Effector memory CD8-positive, alpha-beta T cell (primary cell): ENCODE measurements at regions not wholly inside any gene's neighbourhood (a gene's known extent, or its start where the extent isn't known, plus 50 kb on each side); places are given as distances from the start of the nearest gene placed in this dataset.

Experiments
- ATAC-seq: fragments of 150-1000 bp; cut with Tn5 transposase; replicated peaks from 2 replicates; pipeline ENCODE4 v1.10.0; 2021; ENCODE audit warnings: mild to moderate bottlenecking, moderate library complexity
- DNase-seq, 3 experiments: peaks; one replicate each; pipeline ENCODE4 v3.0.0; 2021
- H3K27ac Mint-ChIP-seq, 2 donors: one replicate each; pipeline ENCODE4 v1.8.0; 2022; ENCODE audit warnings: mild to moderate bottlenecking in 2 of 2, mixed read lengths in 2 of 2, moderate library complexity in 2 of 2
- H3K27me3 Mint-ChIP-seq, 2 donors: one replicate each; pipeline ENCODE4 v1.8.0; 2022; ENCODE audit warnings: mixed read lengths in 2 of 2
- H3K36me3 Mint-ChIP-seq: one replicate; pipeline ENCODE4 v1.8.0; 2022; ENCODE audit warnings: mild to moderate bottlenecking, moderate library complexity, mixed read lengths; ENCODE audit not compliant: insufficient read depth
- H3K4me1 Mint-ChIP-seq, 2 donors: one replicate each; pipeline ENCODE4 v1.8.0; 2022; ENCODE audit warnings: low read depth in 2 of 2, mixed read lengths in 2 of 2
- H3K4me3 Mint-ChIP-seq, 2 donors: one replicate each; pipeline ENCODE4 v1.8.0; 2022; ENCODE audit warnings: mild to moderate bottlenecking in 2 of 2, mixed read lengths in 2 of 2, moderate library complexity in 2 of 2
- H3K9me3 Mint-ChIP-seq, 2 donors: one replicate each; pipeline ENCODE4 v1.8.0; 2022; ENCODE audit warnings: mixed read lengths in 2 of 2

DNA sequence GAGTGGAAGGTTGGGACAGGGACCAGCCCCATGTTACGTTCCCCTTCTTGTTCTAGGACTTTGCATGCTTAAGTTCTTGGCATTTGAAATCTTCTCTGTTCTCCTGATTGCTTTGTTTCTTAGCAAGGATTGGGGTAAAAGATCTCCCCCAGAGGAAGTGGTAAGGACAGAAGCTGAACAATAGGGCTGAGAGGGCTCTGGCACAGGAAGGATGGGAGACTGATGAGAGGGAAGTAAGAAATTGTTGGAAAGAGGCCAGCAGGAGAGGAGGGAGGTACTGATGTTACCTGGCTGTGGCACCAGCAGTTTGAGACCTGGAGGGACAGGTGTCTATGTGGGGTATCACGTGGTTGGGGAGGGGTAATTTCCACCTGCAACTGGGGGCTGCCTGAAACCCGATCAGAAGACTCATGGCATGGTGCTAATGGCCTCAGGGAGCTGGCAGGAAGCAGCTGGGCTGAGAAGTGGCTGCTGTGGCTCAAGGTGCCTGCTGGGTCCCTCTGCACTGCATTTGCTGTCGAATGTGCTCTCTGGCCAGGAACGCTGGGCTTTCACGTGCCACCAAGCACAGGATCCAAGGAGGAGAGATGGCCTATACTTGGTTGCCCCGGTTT, 108.4 kb downstream of the LSM3 start:
- Mint-ChIP-seq H3K27ac (no peak overlapping the region), H3K27me3 (peaks cover 0 to 6% of the 10 kb centered on the region in 2 donors), H3K4me3 (no peak overlapping the region), H3K9me3 (no peaks in the 10 kb centered on the region), H3K4me1 (peaks cover 0 to 4% of the 10 kb centered on the region in 2 donors), H3K36me3 (no peaks in the 10 kb centered on the region)
- ATAC-seq (no peak), DNase-seq (no peak)

DNA sequence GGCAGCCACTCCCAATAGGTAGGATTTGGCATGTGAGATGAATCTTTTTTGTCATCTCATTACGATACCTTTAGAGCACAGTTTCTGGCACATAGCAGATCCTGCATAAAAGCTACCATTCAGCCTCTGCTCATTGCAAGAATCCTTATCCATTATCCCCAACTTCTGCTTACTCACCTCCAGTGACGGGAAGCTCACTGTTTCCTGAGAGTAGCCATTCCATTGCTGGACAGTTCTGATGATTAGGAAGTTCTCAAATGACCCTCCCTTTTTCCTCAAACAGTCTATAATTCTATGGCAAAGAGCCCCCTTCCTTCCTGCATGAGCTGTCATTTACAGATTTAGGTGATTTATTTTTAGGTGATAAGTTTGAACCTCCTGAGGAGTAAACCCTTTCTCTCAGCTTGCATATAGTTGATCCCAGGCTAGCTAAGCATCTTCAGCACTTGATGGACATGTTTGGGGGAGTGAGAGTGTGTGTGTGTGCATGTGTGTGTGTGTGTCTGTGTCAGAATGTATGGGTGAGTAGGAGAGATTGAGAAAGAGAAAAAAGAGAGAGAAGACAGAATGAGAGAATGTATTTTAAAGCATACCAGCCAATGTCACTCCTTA, 109.7 kb downstream of the LSM3 start:
- H3K4me3 Mint-ChIP-seq = no peak overlapping the region
- no peaks in the 10 kb centered on the region for H3K9me3 Mint-ChIP-seq

DNA sequence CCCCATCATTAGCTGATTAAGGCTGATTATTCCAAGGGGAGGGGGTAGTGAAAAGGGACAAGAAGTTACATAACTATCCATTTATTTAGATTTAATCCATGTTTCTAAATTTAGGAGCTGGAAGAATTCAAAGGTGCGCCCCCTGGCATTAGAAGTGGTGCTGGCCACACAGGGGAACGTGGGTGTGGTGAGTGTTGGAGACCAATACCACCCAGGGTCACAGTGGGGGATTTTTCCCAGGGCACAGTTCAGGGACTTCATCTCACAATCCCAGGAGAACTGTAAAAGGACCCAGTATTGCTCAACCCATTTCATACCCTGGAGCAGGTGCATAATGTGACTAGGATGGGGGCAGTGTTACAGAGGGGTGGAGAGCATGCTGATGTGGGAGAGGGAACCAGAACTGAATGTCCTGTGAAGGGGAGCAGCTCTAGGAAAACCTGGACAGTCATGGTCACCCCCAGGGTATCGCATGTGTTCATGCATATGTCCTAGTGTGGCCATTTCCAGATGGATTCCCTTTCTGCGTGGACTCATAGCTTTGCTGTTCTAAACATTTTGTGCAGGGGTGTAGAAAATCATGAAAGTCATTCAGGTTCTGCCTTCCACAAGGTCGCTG, 110.3 kb downstream of the LSM3 start:
- Mint-ChIP-seq H3K36me3 (no peaks in the 10 kb centered on the region), H3K9me3 (no peaks in the 10 kb centered on the region), H3K27me3 (peaks cover 0 to 6% of the 10 kb centered on the region in 2 donors), H3K4me1 (peaks cover 0 to 4% of the 10 kb centered on the region in 2 donors), H3K4me3 (no peak overlapping the region), H3K27ac (no peak overlapping the region)
- DNase-seq (no peak), ATAC-seq (no peak)

More for the DNA sequence above, 109.7 kb downstream of the LSM3 start:
- Mint-ChIP-seq H3K4me1 (peaks cover 0 to 4% of the 10 kb centered on the region in 2 donors), H3K27me3 (peaks cover 0 to 6% of the 10 kb centered on the region in 2 donors), H3K36me3 (no peaks in the 10 kb centered on the region), H3K27ac (no peak overlapping the region)
- ATAC-seq (no peak), DNase-seq (no peak)

DNA sequence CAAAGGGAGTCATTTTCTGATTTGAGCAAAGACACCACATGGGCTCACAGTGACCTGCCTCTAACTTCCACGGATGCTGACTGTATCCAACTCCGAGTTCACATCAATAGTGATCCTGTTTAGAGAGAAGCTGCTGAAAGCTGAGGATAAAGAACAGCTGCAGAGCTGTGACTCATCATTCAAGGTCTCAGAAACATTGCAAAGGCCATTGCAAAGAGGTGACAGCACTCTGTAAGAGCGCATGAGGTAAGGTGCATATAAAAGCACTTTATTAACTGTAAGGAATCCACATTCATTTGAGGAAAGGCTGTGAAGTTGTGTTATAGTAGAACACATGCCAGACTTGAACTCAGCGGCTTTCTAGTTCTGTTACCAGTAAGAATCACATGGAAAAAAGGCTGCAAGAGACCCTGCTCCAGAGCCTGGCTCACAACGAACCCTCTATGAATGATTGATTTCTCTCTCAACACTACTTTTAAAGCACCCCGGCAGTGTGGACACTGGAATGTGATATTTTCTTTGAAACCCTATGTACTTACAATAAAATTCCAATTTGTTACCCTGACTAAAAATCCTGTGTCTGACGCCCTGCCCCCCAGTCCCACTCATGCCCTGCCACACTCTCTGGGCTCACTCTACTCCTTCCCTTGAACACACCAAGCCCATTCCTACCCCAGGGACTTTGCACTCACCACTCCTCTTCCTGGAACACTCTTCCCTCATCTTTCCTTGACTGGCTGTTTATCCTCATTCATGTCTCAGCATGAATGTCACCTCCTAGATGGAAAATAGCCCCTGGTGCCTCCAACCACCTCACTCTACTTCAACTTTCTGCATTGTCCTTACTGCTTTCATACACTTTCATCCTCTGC, 111.2 kb downstream of the LSM3 start:
- H3K4me1 Mint-ChIP-seq = peaks cover 0 to 4% of the 10 kb centered on the region in 2 donors
- H3K4me3 Mint-ChIP-seq = no peak overlapping the region
- H3K36me3 Mint-ChIP-seq = no peaks in the 10 kb centered on the region
- H3K9me3 Mint-ChIP-seq = no peaks in the 10 kb centered on the region
- no peak for DNase-seq
- ATAC-seq = no peak
- H3K27me3 Mint-ChIP-seq = peaks cover 0 to 6% of the 10 kb centered on the region in 2 donors
- H3K27ac Mint-ChIP-seq = no peak overlapping the region

DNA sequence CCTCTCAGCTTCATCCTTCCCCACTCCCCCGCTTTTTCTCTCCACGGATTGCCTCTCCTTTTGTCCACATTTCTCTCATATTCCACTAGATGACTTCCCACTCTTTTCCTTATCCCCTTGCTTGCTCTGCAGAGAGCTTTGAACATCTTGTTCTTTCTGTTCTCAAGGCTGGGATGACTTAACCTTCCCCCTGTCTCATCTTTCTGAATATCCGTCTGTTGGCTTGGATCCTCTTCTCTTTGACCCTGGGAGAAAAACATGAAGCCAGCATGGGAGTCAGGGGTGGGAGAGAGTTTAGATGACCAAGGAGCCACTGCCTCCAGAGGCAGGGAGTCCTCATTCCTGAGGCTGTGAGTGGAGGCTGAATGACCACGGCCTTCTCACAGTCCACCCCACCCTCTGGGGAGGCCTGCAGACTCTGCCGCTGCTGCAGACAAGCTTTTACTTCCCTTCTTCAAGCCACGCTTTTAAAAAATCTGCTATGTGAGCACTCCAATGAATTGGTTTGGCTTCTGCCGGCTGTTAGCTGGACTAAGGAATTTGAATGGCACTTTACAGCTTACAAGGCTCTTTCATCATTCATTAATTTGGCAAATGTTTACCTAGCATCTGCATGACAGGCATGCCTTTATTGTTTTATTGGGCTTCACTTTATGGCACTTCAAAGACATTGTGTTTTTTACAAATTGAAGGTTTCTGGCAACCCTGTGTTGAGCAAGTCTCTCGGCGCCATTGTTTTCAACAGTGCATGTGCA, 111.6 kb upstream of the SLC6A6 start:
- Mint-ChIP-seq H3K9me3 (no peaks in the 10 kb centered on the region), H3K4me3 (no peak overlapping the region), H3K4me1 (peaks cover 0 to 4% of the 10 kb centered on the region in 2 donors), H3K27ac (no peak overlapping the region), H3K36me3 (no peaks in the 10 kb centered on the region), H3K27me3 (peaks cover 0 to 6% of the 10 kb centered on the region in 2 donors)
- DNase-seq (no peak), ATAC-seq (no peak)

DNA sequence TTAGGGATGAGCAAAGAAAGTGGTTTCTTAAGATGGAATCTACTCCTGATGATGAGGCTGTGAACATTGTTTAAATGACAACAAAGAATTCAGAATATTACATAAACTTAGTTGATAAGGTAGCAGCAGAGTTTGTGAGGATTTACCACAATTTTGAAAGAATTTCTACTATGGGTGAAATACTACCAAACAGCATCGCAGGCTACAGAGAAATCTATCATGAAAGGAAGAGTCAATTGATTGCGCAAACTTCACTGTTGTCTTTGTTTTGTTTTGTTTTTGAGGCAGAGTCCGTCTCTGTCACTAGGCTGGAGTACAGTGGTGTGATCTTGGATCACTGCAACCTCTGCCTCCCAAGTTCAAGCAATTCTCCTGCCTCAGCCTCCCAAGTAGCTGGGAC, 107.4 kb upstream of the SLC6A6 start:
- H3K4me1 Mint-ChIP-seq = peaks cover 0 to 10% of the 10 kb centered on the region in 2 donors
- no peak overlapping the region for H3K4me3 Mint-ChIP-seq
- no peak overlapping the region for H3K27ac Mint-ChIP-seq
- no peak for ATAC-seq
- H3K36me3 Mint-ChIP-seq = no peaks in the 10 kb centered on the region
- no peaks in the 10 kb centered on the region for H3K9me3 Mint-ChIP-seq
- peaks cover 0 to 6% of the 10 kb centered on the region in 2 donors for H3K27me3 Mint-ChIP-seq
- DNase-seq = no peak

DNA sequence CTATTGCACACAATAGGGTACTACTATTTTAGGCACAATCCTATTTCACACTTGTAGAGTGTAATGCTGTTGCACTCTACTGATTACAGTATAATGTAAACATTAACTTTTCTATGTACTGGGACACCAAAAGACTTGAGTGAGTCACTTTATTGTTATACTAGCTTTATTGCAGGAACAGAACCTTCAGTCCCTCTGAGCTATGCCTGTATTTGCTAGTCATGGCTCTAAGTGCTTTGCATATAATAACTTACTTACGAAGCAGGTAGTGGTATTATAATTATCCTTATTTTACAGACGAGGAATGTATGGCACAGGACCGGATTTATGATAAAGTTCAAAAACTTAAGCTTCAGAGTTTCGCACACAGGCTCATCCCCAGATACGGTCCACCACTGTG, 106.6 kb upstream of the SLC6A6 start:
- Mint-ChIP-seq H3K27me3 (peaks cover 0 to under 1% of the 10 kb centered on the region in 2 donors), H3K4me3 (no peak overlapping the region), H3K27ac (no peak overlapping the region), H3K9me3 (no peaks in the 10 kb centered on the region), H3K36me3 (no peaks in the 10 kb centered on the region), H3K4me1 (peaks cover 0 to 10% of the 10 kb centered on the region in 2 donors)
- DNase-seq (no peak), ATAC-seq (no peak)

DNA sequence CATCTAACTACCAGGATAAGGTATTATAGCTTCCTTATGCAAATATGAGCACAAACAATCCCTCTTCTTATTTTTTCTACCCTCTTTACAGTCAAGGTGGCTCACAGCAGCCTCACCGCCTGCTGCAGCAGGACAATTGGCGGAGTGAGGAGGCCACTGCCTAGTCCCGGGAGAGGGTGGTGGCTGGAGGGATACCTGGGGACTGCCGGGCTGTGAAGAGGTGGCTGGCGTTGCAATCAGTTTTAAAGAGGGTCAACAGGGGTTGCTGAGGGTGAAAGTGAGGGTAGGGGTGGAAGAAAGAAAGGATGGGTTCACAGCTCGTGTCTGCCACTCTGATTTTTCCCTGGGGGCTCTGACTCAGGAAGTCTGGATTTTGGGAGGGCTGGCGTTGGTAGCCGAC, 105.1 kb upstream of the SLC6A6 start:
- Mint-ChIP-seq H3K4me3 (no peak overlapping the region), H3K27ac (no peak overlapping the region)
- no peak for DNase-seq

DNA sequence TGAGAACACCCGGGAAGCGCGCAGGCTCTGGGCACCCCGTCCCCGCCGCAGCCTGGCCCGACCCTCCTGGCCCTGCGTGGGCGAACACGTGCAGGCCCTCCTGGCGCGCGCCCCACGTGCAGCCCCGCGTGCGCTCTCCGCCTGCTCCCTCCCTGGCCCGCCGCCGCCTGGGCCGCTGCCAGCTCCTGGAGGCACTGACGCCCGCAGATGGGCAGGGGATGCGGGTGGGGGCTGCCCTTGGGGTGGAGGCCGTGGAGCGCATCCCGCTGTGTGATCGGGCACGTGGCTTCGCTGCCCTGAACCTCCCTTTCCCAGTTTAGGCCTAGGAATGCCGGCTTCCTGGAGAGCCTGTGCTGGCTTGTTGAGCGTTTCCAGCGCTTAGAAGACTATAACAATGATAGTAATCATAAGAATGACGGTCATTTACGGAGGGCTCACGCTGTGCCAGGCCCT, 104.6 kb upstream of the SLC6A6 start:
- ATAC-seq = no peak
- DNase-seq = no peak
- no peak overlapping the region for H3K27ac Mint-ChIP-seq
- no peaks in the 10 kb centered on the region for H3K9me3 Mint-ChIP-seq
- H3K36me3 Mint-ChIP-seq = peaks cover 2% of the 10 kb centered on the region
- H3K4me3 Mint-ChIP-seq = no peak overlapping the region
- no peaks in the 10 kb centered on the region for H3K27me3 Mint-ChIP-seq
- peaks cover 0 to 13% of the 10 kb centered on the region in 2 donors for H3K4me1 Mint-ChIP-seq

More for the DNA sequence above, 105.1 kb upstream of the SLC6A6 start:
- peaks cover 2% of the 10 kb centered on the region for H3K36me3 Mint-ChIP-seq
- H3K4me1 Mint-ChIP-seq = peaks cover 0 to 10% of the 10 kb centered on the region in 2 donors
- no peaks in the 10 kb centered on the region for H3K9me3 Mint-ChIP-seq
- H3K27me3 Mint-ChIP-seq = no peaks in the 10 kb centered on the region
- no peak for ATAC-seq

DNA sequence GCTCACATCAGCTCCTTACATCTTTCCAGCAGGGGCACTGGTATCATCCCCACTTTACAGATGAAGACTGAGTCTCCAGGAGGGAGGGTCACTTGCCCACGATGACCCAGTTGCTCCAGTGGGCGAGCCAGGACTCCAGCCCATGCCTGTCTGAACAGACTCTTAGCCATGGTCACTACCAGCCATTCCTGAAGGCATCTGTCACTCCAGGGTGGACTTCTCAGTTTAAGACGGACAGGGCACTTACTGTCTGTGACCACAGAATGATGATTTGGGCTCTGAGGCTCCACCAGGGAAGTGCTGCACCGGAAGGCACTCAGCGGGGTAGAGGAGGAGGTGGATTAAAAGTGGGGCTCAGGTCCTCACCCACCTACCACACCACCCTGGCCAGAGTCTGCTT, 104.0 kb upstream of the SLC6A6 start:
- Mint-ChIP-seq H3K4me3 (no peak overlapping the region), H3K4me1 (peaks cover 5 to 19% of the 10 kb centered on the region in 2 donors), H3K36me3 (peaks cover 2% of the 10 kb centered on the region), H3K27ac (no peak overlapping the region), H3K9me3 (no peaks in the 10 kb centered on the region), H3K27me3 (no peaks in the 10 kb centered on the region)
- DNase-seq = no peak
- peak; percentile 14 for ATAC-seq

DNA sequence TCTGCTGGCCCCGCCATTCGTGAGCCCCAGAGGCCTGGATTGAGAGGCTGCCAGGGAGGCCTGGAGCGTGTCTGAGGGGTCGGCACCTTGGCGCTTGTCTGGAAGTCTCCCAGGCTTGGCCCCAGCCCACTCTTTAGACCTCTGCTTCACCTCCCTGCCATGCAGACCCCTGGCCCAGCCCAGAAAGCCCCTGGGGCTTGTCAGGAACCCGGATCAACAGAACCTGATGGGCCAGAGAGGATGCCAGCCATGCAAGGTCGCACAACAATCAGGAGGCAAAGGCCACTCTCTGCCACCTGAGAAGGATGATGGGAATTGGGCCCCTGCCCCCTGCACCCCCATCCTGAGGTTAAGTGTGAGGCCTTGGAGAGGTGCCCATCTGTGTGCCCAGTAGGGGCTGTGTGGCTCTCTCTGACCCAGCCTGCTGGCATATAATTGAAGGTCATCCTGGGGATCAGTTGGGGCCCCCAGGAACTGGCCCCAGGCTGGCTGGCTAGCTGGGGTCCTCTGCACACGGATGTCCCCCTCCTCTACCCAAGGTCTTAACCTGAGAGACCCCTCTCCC, 103.3 kb upstream of the SLC6A6 start:
- Mint-ChIP-seq H3K27ac (no peak overlapping the region), H3K36me3 (peaks cover 2% of the 10 kb centered on the region), H3K27me3 (no peaks in the 10 kb centered on the region), H3K9me3 (no peaks in the 10 kb centered on the region), H3K4me1 (peaks cover 11 to 25% of the 10 kb centered on the region in 2 donors), H3K4me3 (no peak overlapping the region)
- DNase-seq (no peak), ATAC-seq (no peak)

DNA sequence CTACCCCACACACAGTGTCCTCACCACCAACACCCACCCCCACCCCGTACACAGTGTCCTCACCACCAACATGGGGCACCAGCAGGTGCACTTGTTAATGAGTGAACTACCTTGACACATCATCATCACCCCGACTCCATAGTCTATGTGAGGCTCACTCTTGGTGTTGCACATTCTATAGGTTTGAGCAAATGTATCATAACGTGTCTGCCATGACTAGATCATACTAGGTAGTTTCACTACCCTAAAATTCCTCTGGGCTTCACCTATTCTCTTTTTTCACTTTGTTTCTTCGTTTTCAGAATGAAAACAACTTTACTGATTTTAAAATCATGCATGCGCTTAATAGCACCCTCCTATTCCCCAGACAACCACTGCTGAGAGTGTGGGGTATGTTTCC, 102.6 kb upstream of the SLC6A6 start:
- H3K4me3 Mint-ChIP-seq = no peak overlapping the region
- H3K9me3 Mint-ChIP-seq = no peaks in the 10 kb centered on the region
- peaks cover 2% of the 10 kb centered on the region for H3K36me3 Mint-ChIP-seq
- H3K27ac Mint-ChIP-seq = no peak overlapping the region
- DNase-seq = no peak
- no peaks in the 10 kb centered on the region for H3K27me3 Mint-ChIP-seq
- H3K4me1 Mint-ChIP-seq = peaks cover 14 to 28% of the 10 kb centered on the region in 2 donors
- no peak for ATAC-seq
